ENCODE measurements at regions not wholly inside any gene's neighbourhood (a gene's known extent, or its start where the extent isn't known, plus 50 kb on each side); places are given as distances from the start of the nearest gene placed in this dataset.

- no peak for TF ChIP-seq CBX5 (IDR thresholded peaks at IDR 0.05; ENCODE audit: low read depth, low read length)
- no peak for TF ChIP-seq SIX5 (IDR thresholded peaks at IDR 0.05; ENCODE audit: low read depth, low read length)
- no peak for TF ChIP-seq CTBP2 (IDR thresholded peaks at IDR 0.05; ENCODE audit: borderline replicate concordance, insufficient read depth, insufficient read length, low read length)
- no peak for TF ChIP-seq POLR2AphosphoS5 (IDR thresholded peaks at IDR 0.05; ENCODE audit: low read depth, low read length)
- TF ChIP-seq CHD1 (IDR thresholded peaks at IDR 0.05; ENCODE audit: low read depth, low read length) = no peak
- no peak for TF ChIP-seq ATF2 (IDR thresholded peaks at IDR 0.05; ENCODE audit: low read length)
- TF ChIP-seq TBP (IDR thresholded peaks at IDR 0.05; ENCODE audit: low read depth, low read length) = no peak
- ChIA-PET POLR2A (ENCODE audit: partially characterized antibody) (no interaction called here), CTCF (ENCODE audit: partially characterized antibody) (no interaction called here)
- Histone ChIP-seq H3K4me1 (replicated peaks in 1 of 4; ENCODE audit: control insufficient read depth in 3 of 4, insufficient read depth in 4 of 4, low read length in 3 of 4) (no peaks in the 10 kb centered on the region), H2AK5ac (ENCODE audit: low read depth, low read length) (no peak overlapping the region), H3K18ac (ENCODE audit: extremely low read depth, low read length) (no peak overlapping the region), H3K4ac (replicated peaks; ENCODE audit: insufficient read length, low read depth, low read length) (no peak overlapping the region), H2BK20ac (ENCODE audit: low read length) (no peak overlapping the region), H2AFZ (ENCODE audit: low read length) (no peak overlapping the region), H3K23ac (ENCODE audit: insufficient read length) (no peak overlapping the region), H2BK120ac (replicated peaks; ENCODE audit: low read depth, low read length) (no peak overlapping the region), H4K91ac (replicated peaks; ENCODE audit: insufficient read length, low read length) (no peak overlapping the region), H3K27ac (ENCODE audit: low read depth, low read length) (no peak overlapping the region), H4K5ac (ENCODE audit: insufficient read length, low read depth, low read length) (no peak overlapping the region), H3K9me3 (ENCODE audit: insufficient read depth in 2 of 2, low read depth in 1 of 2, low read length in 1 of 2) (no peaks in the 10 kb centered on the region), H3K9ac (replicated peaks in 1 of 4; ENCODE audit: extremely low read depth in 1 of 4, low read depth in 3 of 4, low read length in 3 of 4) (no peak overlapping the region), H3K4me3 (ENCODE audit: extremely low read depth in 1 of 4, insufficient read depth in 2 of 4, low read depth in 3 of 4, low read length in 4 of 4) (no peak overlapping the region), H4K20me1 (replicated peaks in 1 of 2; ENCODE audit: control insufficient read depth in 1 of 2, insufficient read depth in 2 of 2, low read length in 2 of 2) (no peaks in the 10 kb centered on the region), H3K79me2 (ENCODE audit: control insufficient read depth in 1 of 2, insufficient read depth in 2 of 2, low read length in 2 of 2) (no peaks in the 10 kb centered on the region), H3K27me3 (replicated peaks in 1 of 4; ENCODE audit: control insufficient read depth in 3 of 4, extremely low read depth in 1 of 4, insufficient read depth in 3 of 4, low read length in 3 of 4) (no peaks in the 10 kb centered on the region), H3K14ac (ENCODE audit: insufficient read length) (no peak overlapping the region), H2BK12ac (ENCODE audit: low read depth, low read length) (no peak overlapping the region), H4K8ac (ENCODE audit: extremely low read depth, insufficient read depth, low read length) (no peak overlapping the region), H2BK15ac (ENCODE audit: low read length) (no peak overlapping the region), H3K56ac (replicated peaks; ENCODE audit: insufficient read length, low read depth, low read length) (no peak overlapping the region), H3K23me2 (ENCODE audit: low read depth, low read length) (no peaks in the 10 kb centered on the region), H3K36me3 (ENCODE audit: control insufficient read depth in 2 of 4, insufficient read depth in 4 of 4, low read length in 3 of 4) (no peaks in the 10 kb centered on the region), H2BK5ac (ENCODE audit: low read depth, low read length) (no peak overlapping the region), H3K4me2 (ENCODE audit: insufficient read depth in 1 of 2, low read depth in 2 of 2, low read length in 2 of 2) (no peak overlapping the region), H3K79me1 (ENCODE audit: low read depth, low read length) (no peaks in the 10 kb centered on the region)
- FAIRE-seq (no peak), DNase-seq (ENCODE audit: low read depth in 1 of 2, low spot score in 2 of 2) (no peak)
- WGBS, 2 experiments (ENCODE audit: extremely low coverage in 1 of 2, insufficient coverage in 1 of 2, insufficient read length in 1 of 2, insufficient replicate concordance in 2 of 2, low coverage in 1 of 2, low lambda C conversion rate in 2 of 2, missing lambda C conversion rate in 1 of 2) = 75% methylated on average over 1 of the region's 1 CpG; no CpG with 5 or more reads in 1 of the 2 experiments
Measured at GRCh38 chr2:103355287-103355686, 593.5 kb downstream of the TMEM182 start.
